ENCODE measurements at regions not wholly inside any gene's neighbourhood (a gene's known extent, or its start where the extent isn't known, plus 50 kb on each side); places are given as distances from the start of the nearest gene placed in this dataset.

- no peak for DNase-seq (ENCODE audit: low spot score)
- TF ChIP-seq CTCF (IDR thresholded peaks at IDR 0.05), result no peak
- H3K27ac ChIP-seq, result no peak overlapping the region
- no peak overlapping the region for H3K4me3 ChIP-seq
- H3K4me1 ChIP-seq, result no peaks in the 10 kb centered on the region
- no peaks in the 10 kb centered on the region for H3K36me3 ChIP-seq
- H3K27me3 ChIP-seq, result no peaks in the 10 kb centered on the region
- H3K9me3 ChIP-seq, result peaks cover 0 to 3% of the 10 kb centered on the region in 2 donors
Observed at GRCh38 chr17:71313866-71314265, 807.0 kb upstream of the SOX9 start.

- no peak overlapping the region for H3K4me3 ChIP-seq
- no peak overlapping the region for H3K27ac ChIP-seq
- no peaks in the 10 kb centered on the region for H3K9me3 ChIP-seq
- H3K27me3 ChIP-seq, result no peaks in the 10 kb centered on the region
- no peak for TF ChIP-seq CTCF (IDR thresholded peaks at IDR 0.05)
- no peaks in the 10 kb centered on the region for H3K36me3 ChIP-seq
- H3K4me1 ChIP-seq, result no peaks in the 10 kb centered on the region
- no peak for DNase-seq (ENCODE audit: low spot score)
Observed at GRCh38 chr17:71315568-71315967, 805.3 kb upstream of the SOX9 start.

- no peak for DNase-seq (ENCODE audit: low spot score)
- no peak overlapping the region for H3K27ac ChIP-seq
- TF ChIP-seq CTCF (IDR thresholded peaks at IDR 0.05), result no peak
Observed at GRCh38 chr17:71316176-71316897, 804.5 kb upstream of the SOX9 start.

GRCh38 chr17:71320009-71320796 lies 800.6 kb upstream of the SOX9 start:
- DNase-seq (ENCODE audit: low spot score), result no peak
- Histone ChIP-seq H3K4me1 (no peaks in the 10 kb centered on the region), H3K27ac (no peak overlapping the region), H3K27me3 (no peaks in the 10 kb centered on the region), H3K9me3 (no peaks in the 10 kb centered on the region), H3K36me3 (no peaks in the 10 kb centered on the region), H3K4me3 (no peak overlapping the region)
- no peak for TF ChIP-seq CTCF (IDR thresholded peaks at IDR 0.05)

More at GRCh38 chr17:71316176-71316897, 804.5 kb upstream of the SOX9 start:
- Histone ChIP-seq H3K36me3 (no peaks in the 10 kb centered on the region), H3K9me3 (no peaks in the 10 kb centered on the region), H3K27me3 (no peaks in the 10 kb centered on the region), H3K4me1 (no peaks in the 10 kb centered on the region), H3K4me3 (no peak overlapping the region)

GRCh38 chr17:71325117-71325516 lies 795.7 kb upstream of the SOX9 start:
- H3K27me3 ChIP-seq, result no peaks in the 10 kb centered on the region
- no peak for TF ChIP-seq CTCF (IDR thresholded peaks at IDR 0.05)
- no peaks in the 10 kb centered on the region for H3K4me1 ChIP-seq
- H3K36me3 ChIP-seq, result no peaks in the 10 kb centered on the region
- no peak overlapping the region for H3K27ac ChIP-seq
- H3K4me3 ChIP-seq, result no peak overlapping the region
- DNase-seq (ENCODE audit: low spot score), result no peak
- no peaks in the 10 kb centered on the region for H3K9me3 ChIP-seq
